ENCODE measurements at regions not wholly inside any gene's neighbourhood (a gene's known extent, or its start where the extent isn't known, plus 50 kb on each side); places are given as distances from the start of the nearest gene placed in this dataset.

GRCh38 chr17:70773258-70773657, 603.9 kb downstream of the KCNJ2 start:
- TF ChIP-seq EZH2 (IDR thresholded peaks at IDR 0.05; ENCODE audit: borderline replicate concordance, low read depth, low read length, poor library complexity, severe bottlenecking), result no peak
- TF ChIP-seq CTCF (conservative IDR thresholded peaks at IDR 0.05; ENCODE audit: low read depth, low read length), result no peak
- no peak for DNase-seq (ENCODE audit: low spot score)
- no TSS peak for BruUV-seq (replicated peaks)
- H3K27ac ChIP-seq (ENCODE audit: low read depth, low read length, poor library complexity, severe bottlenecking), result no peak overlapping the region
- intact Hi-C loops (cut with micrococcal nuclease; ENCODE audit: unreplicated experiment), result no loop called here
- H3K36me3 ChIP-seq (ENCODE audit: insufficient read depth, low read length, poor library complexity, severe bottlenecking), result no peaks in the 10 kb centered on the region
- ChIA-PET POLR2A (ENCODE audit: low non-redundant PET) (no interaction called here), CTCF (no interaction called here)
- no peaks in the 10 kb centered on the region for H3K27me3 ChIP-seq (replicated peaks; ENCODE audit: insufficient read depth, low read depth, low read length, poor library complexity)
- H3K9me3 ChIP-seq (ENCODE audit: low read depth, low read length, poor library complexity, severe bottlenecking), result no peaks in the 10 kb centered on the region
- H3K4me1 ChIP-seq (ENCODE audit: insufficient read depth, low read length, poor library complexity, severe bottlenecking), result no peaks in the 10 kb centered on the region
- no peak overlapping the region for H3K4me3 ChIP-seq (ENCODE audit: low read depth, low read length, poor library complexity, severe bottlenecking)

GRCh38 chr17:70774339-70775117, 605.2 kb downstream of the KCNJ2 start:
- intact Hi-C loops (cut with micrococcal nuclease; ENCODE audit: unreplicated experiment), result no loop called here
- TF ChIP-seq EZH2 (IDR thresholded peaks at IDR 0.05; ENCODE audit: borderline replicate concordance, low read depth, low read length, poor library complexity, severe bottlenecking), result no peak
- Histone ChIP-seq H3K9me3 (ENCODE audit: low read depth, low read length, poor library complexity, severe bottlenecking) (no peaks in the 10 kb centered on the region), H3K27ac (ENCODE audit: low read depth, low read length, poor library complexity, severe bottlenecking) (no peak overlapping the region), H3K36me3 (ENCODE audit: insufficient read depth, low read length, poor library complexity, severe bottlenecking) (no peaks in the 10 kb centered on the region), H3K4me3 (ENCODE audit: low read depth, low read length, poor library complexity, severe bottlenecking) (no peak overlapping the region), H3K4me1 (ENCODE audit: insufficient read depth, low read length, poor library complexity, severe bottlenecking) (no peaks in the 10 kb centered on the region), H3K27me3 (replicated peaks; ENCODE audit: insufficient read depth, low read depth, low read length, poor library complexity) (no peaks in the 10 kb centered on the region)
- no peak for DNase-seq (ENCODE audit: low spot score)
- POLR2A ChIA-PET (ENCODE audit: low non-redundant PET), result no interaction called here
- CTCF ChIA-PET, result no interaction called here
- no TSS peak for BruUV-seq (replicated peaks)

GRCh38 chr17:70775679-70776078, 606.3 kb downstream of the KCNJ2 start:
- H3K4me3 ChIP-seq (ENCODE audit: low read depth, low read length, poor library complexity, severe bottlenecking), result no peak overlapping the region
- H3K27me3 ChIP-seq (replicated peaks; ENCODE audit: insufficient read depth, low read depth, low read length, poor library complexity), result no peaks in the 10 kb centered on the region
- H3K36me3 ChIP-seq (ENCODE audit: insufficient read depth, low read length, poor library complexity, severe bottlenecking), result no peaks in the 10 kb centered on the region
- CTCF ChIA-PET, result no interaction called here
- no peaks in the 10 kb centered on the region for H3K9me3 ChIP-seq (ENCODE audit: low read depth, low read length, poor library complexity, severe bottlenecking)
- no TSS peak for BruUV-seq (replicated peaks)
- no peak overlapping the region for H3K27ac ChIP-seq (ENCODE audit: low read depth, low read length, poor library complexity, severe bottlenecking)
- DNase-seq (ENCODE audit: low spot score), result no peak
- POLR2A ChIA-PET (ENCODE audit: low non-redundant PET), result no interaction called here
- TF ChIP-seq EZH2 (IDR thresholded peaks at IDR 0.05; ENCODE audit: borderline replicate concordance, low read depth, low read length, poor library complexity, severe bottlenecking), result no peak
- TF ChIP-seq CTCF (conservative IDR thresholded peaks at IDR 0.05; ENCODE audit: low read depth, low read length), result no peak
- intact Hi-C loops (cut with micrococcal nuclease; ENCODE audit: unreplicated experiment), result no loop called here
- no peaks in the 10 kb centered on the region for H3K4me1 ChIP-seq (ENCODE audit: insufficient read depth, low read length, poor library complexity, severe bottlenecking)

DNA sequence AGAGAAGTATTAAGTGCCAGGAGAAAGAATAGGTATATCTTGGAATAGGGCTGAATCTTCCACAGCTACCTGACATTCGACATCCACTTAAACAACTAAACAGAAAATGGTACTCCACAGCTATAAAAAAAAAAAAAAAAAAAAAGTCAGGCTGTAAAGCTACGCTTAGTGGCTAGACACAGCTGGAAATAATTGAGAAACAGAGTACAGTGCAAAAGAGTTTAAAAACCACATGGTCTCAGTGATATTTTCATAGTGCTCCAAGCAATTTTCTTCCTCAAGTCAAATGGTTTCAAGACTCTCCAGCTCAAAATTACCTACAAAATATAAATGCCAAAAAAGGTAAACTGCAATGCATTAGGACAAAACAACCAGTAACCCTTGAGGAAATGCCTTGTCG, 607.1 kb downstream of the KCNJ2 start:
- ChIA-PET CTCF (no interaction called here), POLR2A (ENCODE audit: low non-redundant PET) (no interaction called here)
- no peak overlapping the region for H3K27ac ChIP-seq (ENCODE audit: low read depth, low read length, poor library complexity, severe bottlenecking)
- TF ChIP-seq CTCF (conservative IDR thresholded peaks at IDR 0.05; ENCODE audit: low read depth, low read length) (no peak), EZH2 (IDR thresholded peaks at IDR 0.05; ENCODE audit: borderline replicate concordance, low read depth, low read length, poor library complexity, severe bottlenecking) (no peak)
- intact Hi-C loops (cut with micrococcal nuclease; ENCODE audit: unreplicated experiment), result no loop called here
- H3K9me3 ChIP-seq (ENCODE audit: low read depth, low read length, poor library complexity, severe bottlenecking), result no peaks in the 10 kb centered on the region
- no peak overlapping the region for H3K4me3 ChIP-seq (ENCODE audit: low read depth, low read length, poor library complexity, severe bottlenecking)
- H3K36me3 ChIP-seq (ENCODE audit: insufficient read depth, low read length, poor library complexity, severe bottlenecking), result no peaks in the 10 kb centered on the region
- no peaks in the 10 kb centered on the region for H3K27me3 ChIP-seq (replicated peaks; ENCODE audit: insufficient read depth, low read depth, low read length, poor library complexity)
- no TSS peak for BruUV-seq (replicated peaks)
- no peaks in the 10 kb centered on the region for H3K4me1 ChIP-seq (ENCODE audit: insufficient read depth, low read length, poor library complexity, severe bottlenecking)
- DNase-seq (ENCODE audit: low spot score), result no peak
